T-cell (primary cell): ENCODE measurements at regions not wholly inside any gene's neighbourhood (a gene's known extent, or its start where the extent isn't known, plus 50 kb on each side); places are given as distances from the start of the nearest gene placed in this dataset.

Source experiments
- ATAC-seq, 4 experiments: fragments of 200-7000 bp in 3 of 4; fragments of 150-1000 bp in 1 of 4; cut with Tn5 transposase; replicated peaks in 1 of 4; 1 replicate in 3 of 4; 2 replicates in 1 of 4; pipeline ENCODE4 v1.10.0; 2021; ENCODE audit warnings: moderate library complexity in 3 of 4, mild to moderate bottlenecking in 2 of 4, moderate number of reproducible peaks in 1 of 4
- CTCF ChIA-PET, 2 donors: fragments of 300-600 bp; sonication (Branson Sonifier 250); formaldehyde crosslinking; loops; one replicate each; lab custom pipeline; 2022; ENCODE audit warnings: antibody characterized with exemption in 2 of 2; lab: Charles Lee
- POLR2A ChIA-PET, 2 donors: fragments of 300-600 bp; sonication (Branson Sonifier 250); formaldehyde crosslinking; loops; one replicate each; lab custom pipeline; 2022; ENCODE audit warnings: antibody characterized with exemption in 2 of 2; lab: Charles Lee
- DNase-seq, 35 experiments: peaks; one replicate each; pipeline versions ENCODE4 v3.0.0 to v3.0.0-alpha.2; 2013 to 2023
- H3K27ac ChIP-seq: one replicate; pipeline ENCODE4 v1.5.1; 2013; ENCODE audit warnings: low read length
- H3K27me3 ChIP-seq, 2 experiments: replicated peaks in 1 of 2; 1 replicate in 1 of 2; 2 replicates in 1 of 2; pipeline versions ENCODE4 v1.6.1 to v1.7.0; 2013; ENCODE audit warnings: low read length in 1 of 2, mixed read lengths in 1 of 2; ENCODE audit not compliant: control insufficient read depth in 2 of 2, insufficient read depth in 2 of 2; ENCODE audit errors: extremely low read depth in 1 of 2
- H3K36me3 ChIP-seq, 2 donors: 1 replicate in 1 of 2; 2 replicates in 1 of 2; pipeline versions ENCODE4 v1.6.1 to v1.7.0; 2013; ENCODE audit warnings: low read length in 1 of 2; ENCODE audit not compliant: control insufficient read depth in 2 of 2, insufficient read depth in 1 of 2; ENCODE audit errors: extremely low read depth in 1 of 2
- H3K4me1 ChIP-seq, 2 experiments: 1 replicate in 1 of 2; 2 replicates in 1 of 2; pipeline versions ENCODE4 v1.6.1 to v1.7.0; 2013; ENCODE audit warnings: low read length in 2 of 2, mixed read lengths in 1 of 2; ENCODE audit not compliant: insufficient read depth in 2 of 2, control insufficient read depth in 1 of 2; ENCODE audit errors: extremely low read depth in 1 of 2
- H3K4me3 ChIP-seq, 2 donors: 1 replicate in 1 of 2; 2 replicates in 1 of 2; pipeline versions ENCODE4 v1.5.1 to v1.7.0; 2013; ENCODE audit warnings: mild to moderate bottlenecking in 2 of 2, low read length in 1 of 2, moderate library complexity in 1 of 2; ENCODE audit not compliant: control insufficient read depth in 1 of 2; ENCODE audit errors: extremely low read depth in 1 of 2
- H3K9me3 ChIP-seq: 2 replicates; pipeline ENCODE4 v1.7.0; 2013
- H3K27ac Mint-ChIP-seq, 2 donors: one replicate each; pipeline ENCODE4 v1.8.0; 2020 to 2021; ENCODE audit warnings: mild to moderate bottlenecking in 2 of 2, mixed read lengths in 2 of 2
- H3K27me3 Mint-ChIP-seq, 2 donors: one replicate each; pipeline ENCODE4 v1.8.0; 2021 to 2022; ENCODE audit warnings: mixed read lengths in 2 of 2
- H3K36me3 Mint-ChIP-seq: one replicate; pipeline ENCODE4 v1.8.0; 2021; ENCODE audit warnings: mixed read lengths
- H3K4me1 Mint-ChIP-seq, 3 donors: one replicate each; pipeline ENCODE4 v1.8.0; 2020 to 2022; ENCODE audit warnings: mixed read lengths in 3 of 3, mild to moderate bottlenecking in 1 of 3
- H3K4me3 Mint-ChIP-seq, 3 donors: one replicate each; pipeline ENCODE4 v1.8.0; 2020 to 2022; ENCODE audit warnings: mild to moderate bottlenecking in 3 of 3, mixed read lengths in 3 of 3, moderate library complexity in 3 of 3
- H3K9me3 Mint-ChIP-seq, 3 donors: one replicate each; pipeline ENCODE4 v1.8.0; 2020 to 2022; ENCODE audit warnings: mixed read lengths in 3 of 3
- WGBS: methylation state at CpG from one replicate; pipeline ENCODE4 v1.1.5; 2013; ENCODE audit warnings: missing lambda C conversion rate; ENCODE audit not compliant: insufficient coverage; 5-methylcytosine and 5-hydroxymethylcytosine counted together

DNA sequence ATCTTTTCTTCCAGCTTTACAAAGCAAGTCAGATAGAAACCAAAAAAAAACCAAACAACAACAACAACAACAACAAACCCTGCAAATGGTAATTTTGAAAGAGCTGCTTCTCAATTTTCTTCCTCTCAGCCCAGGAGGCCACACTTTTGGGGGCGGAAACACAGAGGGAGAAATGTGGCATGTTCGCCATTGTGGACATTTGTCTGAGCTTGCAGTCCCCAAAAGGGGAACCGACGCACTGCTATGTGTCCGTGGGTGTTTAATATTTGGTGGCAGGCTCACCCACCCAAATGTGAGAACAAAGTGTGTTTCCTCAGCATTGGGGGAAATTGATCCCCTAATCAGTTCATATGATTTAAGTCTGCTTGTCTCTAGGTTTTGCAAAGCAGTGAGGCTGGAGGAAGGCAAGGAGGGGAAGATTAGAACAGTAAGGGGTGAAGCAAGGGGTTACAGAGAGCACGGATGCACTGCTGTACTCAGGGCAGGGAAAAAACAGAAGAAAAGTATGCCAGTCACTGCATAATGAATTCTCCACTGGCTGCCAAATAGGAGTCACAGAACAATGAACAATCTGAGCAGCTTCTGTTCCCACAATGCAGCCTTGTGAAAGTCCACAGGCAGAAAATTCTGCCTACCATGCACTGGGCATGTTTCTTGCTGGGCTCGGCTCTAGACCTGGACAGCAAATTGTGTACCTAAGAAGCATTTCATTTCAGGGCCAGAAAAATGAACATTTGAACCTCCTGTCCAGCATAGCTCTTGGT, 74.7 kb upstream of the GPM6B start:
- WGBS = 100% methylated on average over 1 of the region's 7 CpGs
- H3K27ac Mint-ChIP-seq = no peak overlapping the region
- no peak overlapping the region for H3K4me3 ChIP-seq
- DNase-seq (no peak), ATAC-seq (no peak)
- POLR2A ChIA-PET = no interaction called here
- no peaks in the 10 kb centered on the region for H3K4me1 Mint-ChIP-seq
- H3K27ac ChIP-seq = no peak overlapping the region
- H3K9me3 ChIP-seq = no peaks in the 10 kb centered on the region
- CTCF ChIA-PET = no interaction called here
- H3K36me3 ChIP-seq = no peaks in the 10 kb centered on the region
- H3K4me1 ChIP-seq = no peaks in the 10 kb centered on the region
- H3K27me3 ChIP-seq = no peaks in the 10 kb centered on the region
- no peaks in the 10 kb centered on the region for H3K9me3 Mint-ChIP-seq
- H3K36me3 Mint-ChIP-seq = no peaks in the 10 kb centered on the region
- peaks cover 0 to 25% of the 10 kb centered on the region in 2 donors for H3K27me3 Mint-ChIP-seq
- no peak overlapping the region for H3K4me3 Mint-ChIP-seq

DNA sequence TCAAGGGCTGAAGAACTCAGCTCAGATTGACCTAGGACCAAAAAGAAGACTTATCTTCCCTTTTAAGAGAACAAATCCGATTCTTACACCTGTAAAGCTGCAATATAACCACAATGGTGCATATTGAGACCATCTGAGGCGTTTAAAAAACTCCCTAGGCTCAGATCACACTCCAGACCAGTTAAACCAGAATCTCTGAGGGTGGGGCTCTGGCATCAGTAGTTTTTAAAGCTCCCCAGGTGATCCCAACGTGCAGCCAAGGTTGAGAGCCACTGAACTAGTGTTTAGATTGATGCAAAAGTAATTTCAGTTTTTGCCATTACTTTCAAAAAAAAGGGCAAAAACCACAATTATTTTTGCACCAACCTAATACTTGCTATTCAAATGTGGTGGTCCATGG, 73.9 kb upstream of the GPM6B start:
- Histone ChIP-seq H3K4me3 (no peak overlapping the region), H3K27ac (no peak overlapping the region), H3K36me3 (no peaks in the 10 kb centered on the region), H3K9me3 (no peaks in the 10 kb centered on the region), H3K27me3 (no peaks in the 10 kb centered on the region), H3K4me1 (no peaks in the 10 kb centered on the region)
- no peak for ATAC-seq
- no peaks in the 10 kb centered on the region for H3K9me3 Mint-ChIP-seq
- H3K27me3 Mint-ChIP-seq = peaks cover 0 to 24% of the 10 kb centered on the region in 2 donors
- POLR2A ChIA-PET = no interaction called here
- DNase-seq = no peak
- H3K4me1 Mint-ChIP-seq = no peaks in the 10 kb centered on the region
- H3K4me3 Mint-ChIP-seq = no peak overlapping the region
- no peaks in the 10 kb centered on the region for H3K36me3 Mint-ChIP-seq
- CTCF ChIA-PET = no interaction called here
- WGBS = no CpG with 5 or more reads among the region's 3 CpGs
- no peak overlapping the region for H3K27ac Mint-ChIP-seq

DNA sequence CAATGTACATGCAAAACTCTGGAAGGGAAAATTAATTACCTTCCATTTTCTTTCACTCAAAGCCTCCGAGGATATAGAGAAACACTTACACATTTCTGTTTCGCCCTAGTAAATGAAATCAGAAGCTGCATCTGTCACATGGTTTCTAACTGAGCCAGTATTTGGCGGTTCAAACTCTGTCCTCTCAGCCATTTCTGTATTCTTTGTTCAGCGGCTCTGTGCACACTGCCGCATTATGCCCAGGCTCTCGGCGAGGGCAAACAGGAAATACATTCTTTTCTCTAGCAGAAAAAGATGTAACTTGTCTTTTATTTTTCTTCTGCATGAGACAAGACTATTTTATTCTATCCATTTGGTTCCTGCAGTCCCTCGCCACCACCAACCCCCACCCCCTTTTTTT, 71.4 kb upstream of the GPM6B start:
- H3K27me3 Mint-ChIP-seq = peaks cover 0 to 25% of the 10 kb centered on the region in 2 donors
- Histone ChIP-seq H3K4me3 (no peak overlapping the region), H3K27ac (no peak overlapping the region), H3K4me1 (no peaks in the 10 kb centered on the region), H3K9me3 (no peaks in the 10 kb centered on the region), H3K27me3 (no peaks in the 10 kb centered on the region), H3K36me3 (no peaks in the 10 kb centered on the region)
- 90% methylated on average over 4 of the region's 8 CpGs for WGBS
- H3K4me1 Mint-ChIP-seq = no peaks in the 10 kb centered on the region
- H3K4me3 Mint-ChIP-seq = no peak overlapping the region
- ChIA-PET CTCF (no interaction called here), POLR2A (interaction anchor here in 1 of 2 donors (0.7 kb wide), 1 partner anchor 58 kb away, joined by 3 read pairs; no protein-coding TSS in a partner anchor)
- no peak overlapping the region for H3K27ac Mint-ChIP-seq
- ATAC-seq = no peak
- H3K9me3 Mint-ChIP-seq = no peaks in the 10 kb centered on the region
- H3K36me3 Mint-ChIP-seq = no peaks in the 10 kb centered on the region
- DNase-seq = no peak

DNA sequence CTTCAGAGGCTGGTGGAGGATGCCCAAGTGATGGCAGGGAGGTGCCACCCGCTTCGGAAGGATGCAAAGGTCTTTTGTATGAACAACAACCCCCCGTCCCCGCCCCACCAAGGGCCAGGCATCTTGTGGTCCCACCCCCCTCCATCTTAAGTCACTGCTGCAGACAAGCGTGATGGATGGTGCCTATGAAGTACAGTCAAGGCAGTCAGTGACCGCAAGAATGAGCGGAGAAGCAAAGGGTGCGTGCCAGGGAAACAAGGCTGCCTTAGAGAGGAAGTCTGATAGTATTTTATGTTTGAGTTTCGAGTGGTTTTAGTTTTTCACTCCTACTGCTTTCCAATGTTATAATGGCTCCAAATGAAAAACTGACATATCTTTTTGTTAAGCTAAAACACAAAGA, 68.7 kb upstream of the GPM6B start:
- Histone ChIP-seq H3K4me1 (no peaks in the 10 kb centered on the region), H3K9me3 (no peaks in the 10 kb centered on the region), H3K36me3 (no peaks in the 10 kb centered on the region), H3K4me3 (no peak overlapping the region), H3K27me3 (no peaks in the 10 kb centered on the region), H3K27ac (no peak overlapping the region)
- ATAC-seq (no peak), DNase-seq (no peak)
- H3K27me3 Mint-ChIP-seq = peaks cover 0 to 22% of the 10 kb centered on the region in 2 donors
- no peaks in the 10 kb centered on the region for H3K4me1 Mint-ChIP-seq
- ChIA-PET POLR2A (no interaction called here), CTCF (interaction anchor here in 1 of 2 donors (0.7 kb wide), 1 partner anchor 40 kb away, joined by 3 read pairs; no protein-coding TSS in a partner anchor)
- no peak overlapping the region for H3K27ac Mint-ChIP-seq
- H3K36me3 Mint-ChIP-seq = no peaks in the 10 kb centered on the region
- whole genome bisulfite sequencing = no CpG with 5 or more reads among the region's 9 CpGs
- H3K9me3 Mint-ChIP-seq = no peaks in the 10 kb centered on the region
- H3K4me3 Mint-ChIP-seq = no peak overlapping the region

DNA sequence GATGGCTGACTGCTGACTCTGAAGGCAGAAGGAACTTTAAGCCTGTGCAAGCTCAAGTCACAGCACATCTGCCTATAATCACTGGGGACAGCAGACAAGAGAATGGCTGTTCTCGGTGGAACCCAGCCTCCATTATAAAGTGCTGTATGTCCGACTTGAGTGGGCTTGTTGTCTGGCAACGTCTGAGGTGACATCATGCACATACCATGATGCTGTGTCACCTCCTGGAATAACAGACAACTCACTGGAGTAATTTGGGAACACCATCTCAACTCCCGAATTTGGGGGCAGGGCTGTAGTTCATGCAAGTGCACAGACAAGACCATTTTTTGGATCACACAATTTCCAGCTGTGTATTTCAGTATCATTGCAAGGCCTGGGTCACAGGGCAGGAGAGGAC, 59.8 kb upstream of the GPM6B start:
- H3K4me1 Mint-ChIP-seq = no peaks in the 10 kb centered on the region
- H3K36me3 ChIP-seq = no peaks in the 10 kb centered on the region
- DNase-seq (no peak), ATAC-seq (no peak)
- H3K27ac ChIP-seq = no peak overlapping the region
- no peaks in the 10 kb centered on the region for H3K27me3 ChIP-seq
- H3K27me3 Mint-ChIP-seq = peaks cover 5 to 33% of the 10 kb centered on the region in 2 donors
- POLR2A ChIA-PET = no interaction called here
- H3K9me3 Mint-ChIP-seq = no peaks in the 10 kb centered on the region
- no peak overlapping the region for H3K4me3 Mint-ChIP-seq
- no peak overlapping the region for H3K4me3 ChIP-seq
- no peaks in the 10 kb centered on the region for H3K4me1 ChIP-seq
- H3K36me3 Mint-ChIP-seq = no peaks in the 10 kb centered on the region
- H3K27ac Mint-ChIP-seq = no peak overlapping the region
- CTCF ChIA-PET = no interaction called here
- no peaks in the 10 kb centered on the region for H3K9me3 ChIP-seq
- 80% methylated on average over 1 of the region's 4 CpGs for WGBS

DNA sequence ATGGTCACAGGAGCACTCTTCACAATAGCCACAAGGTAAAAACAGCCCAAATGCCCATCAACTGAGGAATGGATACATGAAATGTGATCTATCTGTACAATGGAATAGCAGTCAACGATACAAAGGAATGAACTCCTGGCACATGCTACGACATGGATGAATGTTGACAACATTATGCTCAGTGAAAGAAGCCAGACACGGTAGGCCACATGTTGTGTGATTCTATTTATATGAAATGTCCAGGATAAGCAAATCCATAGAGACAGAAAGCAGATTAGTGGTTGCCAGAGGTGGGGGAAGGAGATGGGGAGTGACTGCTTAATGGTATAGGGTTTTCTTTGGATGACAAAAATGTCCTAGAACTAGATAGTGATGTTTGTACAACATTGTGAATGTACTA, 58.7 kb upstream of the GPM6B start:
- H3K27me3 ChIP-seq = no peaks in the 10 kb centered on the region
- CTCF ChIA-PET = no interaction called here
- Mint-ChIP-seq H3K4me1 (no peaks in the 10 kb centered on the region), H3K9me3 (no peaks in the 10 kb centered on the region), H3K27ac (no peak overlapping the region), H3K27me3 (peaks cover 5 to 31% of the 10 kb centered on the region in 2 donors), H3K36me3 (no peaks in the 10 kb centered on the region), H3K4me3 (no peak overlapping the region)
- no peak overlapping the region for H3K4me3 ChIP-seq
- no peaks in the 10 kb centered on the region for H3K36me3 ChIP-seq
- no peak for ATAC-seq
- H3K27ac ChIP-seq = no peak overlapping the region
- POLR2A ChIA-PET = interaction anchor here in 1 of 2 donors (0.5 kb wide), 1 partner anchor 483 kb away, joined by 3 read pairs; no protein-coding TSS in a partner anchor
- DNase-seq = no peak
- H3K9me3 ChIP-seq = no peaks in the 10 kb centered on the region
- 92% methylated on average over 2 of the region's 3 CpGs for WGBS
- H3K4me1 ChIP-seq = no peaks in the 10 kb centered on the region
